ENCODE measurements at regions not wholly inside any gene's neighbourhood (a gene's known extent, or its start where the extent isn't known, plus 50 kb on each side); places are given as distances from the start of the nearest gene placed in this dataset.

- TF ChIP-seq CTCF (IDR thresholded peaks at IDR 0.05) = no peak
- TF ChIP-seq POLR2A (IDR thresholded peaks at IDR 0.05) = no peak
Observed at GRCh38 chr6:49052901-49053300, 410.2 kb downstream of the MMUT start.
